A172 (cell line): ENCODE measurements at regions not wholly inside any gene's neighbourhood (a gene's known extent, or its start where the extent isn't known, plus 50 kb on each side); places are given as distances from the start of the nearest gene placed in this dataset.

Experiments
- DNase-seq: peaks from one replicate; pipeline ENCODE4 v3.0.0-alpha.2; 2015; ENCODE audit warnings: low spot score

GRCh38 chr6:140070846-140071473, 696.5 kb upstream of the CITED2 start:
- DNase-seq, result peak; percentile 82

GRCh38 chr6:140069576-140069975, 695.1 kb upstream of the CITED2 start:
- DNase-seq, result no peak

GRCh38 chr6:140068801-140069200, 694.4 kb upstream of the CITED2 start:
- DNase-seq, result no peak

GRCh38 chr6:140064366-140064765, 689.9 kb upstream of the CITED2 start:
- DNase-seq, result no peak

GRCh38 chr6:140063021-140063399, 688.6 kb upstream of the CITED2 start:
- DNase-seq, result no peak

GRCh38 chr6:140062043-140063020, 687.9 kb upstream of the CITED2 start:
- DNase-seq, result peak; percentile 87

DNA sequence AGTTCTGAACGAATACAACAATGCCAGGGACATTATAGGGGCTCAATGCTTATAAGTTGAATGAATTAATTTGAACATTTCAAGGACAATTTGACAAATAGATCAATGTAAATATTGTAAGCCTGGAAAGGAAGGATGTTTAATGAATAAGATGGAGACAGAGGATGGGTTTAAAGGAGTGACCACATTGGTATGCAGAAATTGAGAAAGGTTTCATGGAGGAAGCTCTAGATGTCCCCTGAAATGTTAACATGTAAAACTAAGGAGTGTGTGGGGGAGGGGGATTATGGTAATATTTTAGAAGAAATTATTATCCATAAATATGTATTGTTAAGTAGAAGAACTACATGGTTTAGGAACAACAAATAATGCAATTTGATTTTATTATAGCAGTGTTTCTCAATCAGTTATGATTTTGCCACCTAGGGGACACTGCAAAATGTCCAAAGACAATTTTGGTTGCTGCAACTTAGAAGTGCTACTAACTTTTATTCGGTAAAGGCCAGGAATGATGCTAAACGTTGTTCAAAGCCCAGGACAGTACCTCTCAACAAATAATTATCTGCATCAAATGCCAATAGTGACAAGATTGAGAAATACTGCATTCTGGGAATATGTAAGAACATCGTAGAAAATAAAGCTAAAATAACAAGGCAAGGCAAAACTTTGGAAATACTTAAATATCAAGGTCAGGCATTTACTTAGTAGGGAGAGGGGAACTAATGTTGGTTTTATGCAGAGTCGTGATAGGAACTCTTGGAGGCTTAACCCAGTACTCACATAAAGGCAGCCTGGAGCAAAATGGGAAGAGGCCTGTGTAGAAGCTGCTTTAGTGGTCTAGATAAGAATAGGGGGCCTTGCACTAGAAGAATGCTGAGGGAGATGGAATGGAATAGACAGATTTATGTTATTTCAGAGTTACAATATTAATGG, 686.9 kb upstream of the CITED2 start:
- no peak for DNase-seq

DNA sequence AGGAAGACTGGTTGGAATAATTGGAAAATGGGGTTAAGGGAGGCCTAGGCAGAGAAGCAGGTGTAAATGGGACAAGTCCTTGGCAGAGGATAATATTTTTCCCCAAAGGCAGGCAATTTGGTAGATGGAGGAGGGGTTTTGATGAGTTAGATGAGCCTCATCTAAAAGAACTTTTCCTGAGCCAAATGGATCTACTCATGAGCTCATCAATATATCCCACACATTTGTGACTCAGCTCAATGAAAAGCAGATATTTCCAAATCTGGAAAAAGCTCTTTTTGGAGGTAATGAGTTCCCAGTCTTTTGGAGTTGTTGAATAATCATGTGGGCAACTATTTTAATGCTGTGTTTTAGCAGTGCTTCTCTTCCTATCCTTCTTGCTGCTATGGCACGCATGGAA, 685.5 kb upstream of the CITED2 start:
- no peak for DNase-seq

GRCh38 chr6:140058863-140059262, 684.4 kb upstream of the CITED2 start:
- no peak for DNase-seq

DNA sequence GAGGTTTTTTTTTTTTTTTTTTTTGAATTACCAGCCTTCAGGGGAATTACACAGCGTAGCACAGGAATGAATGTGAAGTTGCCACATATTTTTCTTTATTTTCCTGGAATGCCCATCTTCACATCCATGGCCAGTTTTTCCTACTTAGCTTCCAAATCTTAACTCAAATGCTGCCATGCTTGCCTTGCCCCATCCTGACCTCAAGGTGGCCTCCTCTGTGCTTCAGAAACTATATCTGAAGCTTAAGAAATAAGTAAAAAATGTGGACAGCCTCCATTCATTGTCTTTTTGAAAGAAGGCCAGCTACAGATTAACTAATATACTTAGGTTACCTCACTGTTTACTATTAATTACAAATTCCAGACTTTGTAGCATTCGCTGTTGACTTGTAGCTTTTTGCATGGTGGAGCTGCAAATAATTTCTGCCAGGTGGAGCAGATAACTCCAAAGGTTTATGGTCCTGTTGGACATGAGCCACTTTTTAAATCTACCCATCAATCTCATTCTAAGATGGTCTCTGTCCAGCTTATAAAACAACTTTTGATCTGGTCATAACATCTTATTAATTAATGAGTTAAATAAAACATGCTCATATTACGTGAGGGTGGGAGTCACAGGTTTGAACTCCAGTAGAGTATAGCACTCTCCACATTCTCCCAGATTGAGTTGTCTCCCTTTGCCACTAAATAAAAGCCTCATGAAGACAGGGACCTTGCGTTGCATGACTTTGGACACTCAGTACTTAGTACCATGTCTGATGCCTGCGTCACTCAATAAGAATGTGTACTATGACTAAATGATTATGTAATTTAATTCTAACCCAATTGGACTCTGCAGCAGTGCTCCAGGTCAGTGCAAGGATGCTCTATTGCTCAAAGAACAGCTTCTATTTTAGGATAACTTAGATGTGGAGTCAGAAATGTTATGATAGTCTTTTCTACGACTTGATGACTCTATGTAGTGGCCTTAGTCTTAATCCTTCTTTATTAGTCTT, 678.6 kb upstream of the CITED2 start:
- peak; percentile 40 for DNase-seq

- DNase-seq, result peak; percentile 93
Observed at GRCh38 chr6:140051521-140052512, 677.4 kb upstream of the CITED2 start.

GRCh38 chr6:140050101-140050995, 675.9 kb upstream of the CITED2 start:
- peak; percentile 84 for DNase-seq

DNA sequence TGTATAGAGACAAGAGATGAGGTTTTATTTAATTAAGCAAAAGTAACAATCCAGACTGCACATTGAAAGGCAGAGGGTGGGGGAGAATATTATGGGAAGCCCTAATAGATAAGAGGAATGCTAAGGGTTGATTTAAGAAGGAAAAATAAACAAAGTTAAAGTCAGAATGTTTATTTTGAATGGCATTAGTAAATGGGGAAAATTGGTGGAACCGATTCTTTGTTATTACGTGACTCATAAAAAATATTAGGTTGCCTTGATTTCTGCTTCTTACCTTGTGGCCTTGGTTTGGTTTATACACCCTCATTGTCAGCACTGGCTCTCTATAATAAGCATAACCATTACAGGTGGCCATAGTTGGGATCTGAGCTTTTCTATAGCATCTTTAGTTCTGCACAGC, 674.8 kb upstream of the CITED2 start:
- no peak for DNase-seq

DNA sequence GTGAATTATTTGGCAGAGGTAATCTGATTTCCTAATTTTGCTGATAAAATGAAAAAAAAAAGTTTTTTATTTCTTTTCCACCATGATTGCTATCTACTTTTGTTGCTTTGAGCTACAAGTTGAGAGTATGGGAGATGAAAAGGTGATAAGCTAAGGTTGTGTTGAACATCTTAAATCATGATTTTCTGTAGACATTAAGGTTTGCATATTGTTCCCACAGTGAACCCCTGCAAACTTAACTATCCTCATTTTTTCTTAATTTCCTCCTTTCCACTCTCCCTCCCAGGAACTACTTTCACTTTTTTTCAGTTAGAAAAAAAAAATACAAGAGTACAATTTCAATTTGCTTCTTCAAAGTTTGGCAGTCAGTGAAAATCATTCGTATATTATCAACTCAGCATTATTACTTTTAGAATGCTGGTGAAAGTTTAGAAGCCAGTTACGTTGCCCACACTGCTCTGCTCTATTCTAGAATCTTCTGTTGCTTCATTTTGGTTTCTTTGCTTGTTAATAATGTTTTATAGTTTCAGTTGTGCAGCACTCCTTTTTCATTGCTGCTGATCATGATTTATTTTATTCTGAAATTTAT, 673.8 kb upstream of the CITED2 start:
- no peak for DNase-seq

GRCh38 chr6:140047321-140047720, 672.9 kb upstream of the CITED2 start:
- DNase-seq, result no peak

- DNase-seq, result no peak
Observed at GRCh38 chr6:140046016-140046632, 671.7 kb upstream of the CITED2 start.

DNA sequence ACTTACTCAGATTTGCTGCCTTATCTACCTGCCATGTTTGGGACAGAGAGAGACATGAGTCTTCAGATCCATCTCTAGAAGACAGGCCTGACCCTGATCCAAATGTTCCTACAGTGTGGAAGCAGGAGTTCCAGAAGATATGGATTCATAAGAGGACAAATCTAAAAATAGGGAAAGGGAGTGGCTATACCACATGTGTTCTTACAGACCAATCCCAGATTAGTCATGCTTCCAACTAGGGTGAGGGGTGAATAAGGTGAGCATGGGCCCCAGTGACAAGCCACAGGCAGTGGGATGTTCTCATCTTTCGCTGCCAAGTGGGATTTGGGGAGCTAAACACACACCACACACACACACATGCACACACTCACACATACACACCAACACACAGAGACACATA, 670.7 kb upstream of the CITED2 start:
- peak; percentile 23 for DNase-seq

DNA sequence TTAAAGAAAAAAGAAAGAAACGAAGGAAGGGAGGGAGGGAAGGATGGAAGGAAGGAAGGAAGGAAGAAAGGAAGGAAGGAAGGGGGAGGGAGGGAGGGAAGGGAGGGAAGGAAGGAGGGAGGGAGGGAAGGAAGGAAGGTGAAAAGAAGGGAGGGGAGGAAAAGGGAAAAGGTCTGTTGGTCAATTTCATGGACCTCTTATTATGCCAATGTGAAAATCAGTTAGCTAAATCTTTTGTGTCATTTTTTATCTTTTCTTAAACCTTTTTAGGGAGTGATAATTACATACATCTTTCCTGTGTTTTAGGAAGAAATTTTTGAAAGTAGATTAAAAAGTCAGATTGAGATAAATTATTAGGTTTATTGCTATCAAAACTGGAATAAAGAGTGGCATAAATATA, 670.2 kb upstream of the CITED2 start:
- no peak for DNase-seq
